ENCODE measurements at regions not wholly inside any gene's neighbourhood (a gene's known extent, or its start where the extent isn't known, plus 50 kb on each side); places are given as distances from the start of the nearest gene placed in this dataset.
"Not testable (repeated sequence)": the region's sequence is repeated elsewhere in the genome, so short reads cannot be mapped to it uniquely, and the experiment has no call there.

GRCh38 chr6:9783567-9783966 lies 631.3 kb downstream of the TFAP2A start:
- POLR2A ChIA-PET: no interaction called here
- CTCF ChIA-PET: no interaction called here
- H3K9me3 Mint-ChIP-seq: no peaks in the 10 kb centered on the region

GRCh38 chr6:9766240-9766915 lies 648.5 kb downstream of the TFAP2A start:
- ChIA-PET CTCF (interaction anchor here (1.7 kb wide), 1 partner anchor 9 kb away, joined by 4 read pairs; no protein-coding TSS in a partner anchor), POLR2A (no interaction called here)
- no peak overlapping the region for H3K4me3 Mint-ChIP-seq
- H3K9me3 Mint-ChIP-seq: peaks cover 4% of the 10 kb centered on the region
- no peak for DNase-seq
- no peaks in the 10 kb centered on the region for H3K4me1 Mint-ChIP-seq
- H3K27me3 Mint-ChIP-seq: no peaks in the 10 kb centered on the region
- H3K27ac Mint-ChIP-seq: no peak overlapping the region
- H3K36me3 Mint-ChIP-seq (ENCODE audit: low read depth): no peaks in the 10 kb centered on the region

More at GRCh38 chr6:9783567-9783966, 631.3 kb downstream of the TFAP2A start:
- Mint-ChIP-seq H3K4me3 (no peak overlapping the region), H3K36me3 (ENCODE audit: low read depth) (no peaks in the 10 kb centered on the region), H3K4me1 (no peaks in the 10 kb centered on the region), H3K27ac (no peak overlapping the region), H3K27me3 (no peaks in the 10 kb centered on the region)
- DNase-seq: no peak

- ChIA-PET POLR2A (no interaction called here), CTCF (no interaction called here)
- no peaks in the 10 kb centered on the region for H3K36me3 Mint-ChIP-seq (ENCODE audit: low read depth)
- H3K4me1 Mint-ChIP-seq: no peaks in the 10 kb centered on the region
- H3K9me3 Mint-ChIP-seq: no peaks in the 10 kb centered on the region
- no peak overlapping the region for H3K4me3 Mint-ChIP-seq
- no peaks in the 10 kb centered on the region for H3K27me3 Mint-ChIP-seq
- DNase-seq: no peak
- no peak overlapping the region for H3K27ac Mint-ChIP-seq
Measured at GRCh38 chr6:9761220-9761619, 653.7 kb downstream of the TFAP2A start.

GRCh38 chr6:9754515-9754914 lies 660.4 kb downstream of the TFAP2A start:
- Mint-ChIP-seq H3K27ac (no peak overlapping the region), H3K4me3 (no peak overlapping the region), H3K27me3 (no peaks in the 10 kb centered on the region), H3K4me1 (no peaks in the 10 kb centered on the region), H3K9me3 (peaks cover 3% of the 10 kb centered on the region), H3K36me3 (ENCODE audit: low read depth) (no peaks in the 10 kb centered on the region)
- CTCF ChIA-PET: no interaction called here
- no peak for DNase-seq
- POLR2A ChIA-PET: no interaction called here

GRCh38 chr6:9745966-9746365 lies 668.9 kb downstream of the TFAP2A start:
- CTCF ChIA-PET: no interaction called here
- H3K27me3 Mint-ChIP-seq: no peaks in the 10 kb centered on the region
- H3K4me3 Mint-ChIP-seq: no peak overlapping the region

GRCh38 chr6:9745476-9745875 lies 669.4 kb downstream of the TFAP2A start:
- Mint-ChIP-seq H3K4me3 (no peak overlapping the region), H3K4me1 (no peaks in the 10 kb centered on the region), H3K9me3 (peaks cover 3% of the 10 kb centered on the region), H3K27ac (no peak overlapping the region), H3K36me3 (ENCODE audit: low read depth) (no peaks in the 10 kb centered on the region), H3K27me3 (no peaks in the 10 kb centered on the region)
- POLR2A ChIA-PET: no interaction called here
- CTCF ChIA-PET: no interaction called here
- no peak for DNase-seq

More at GRCh38 chr6:9745966-9746365, 668.9 kb downstream of the TFAP2A start:
- Mint-ChIP-seq H3K27ac (no peak overlapping the region), H3K9me3 (peaks cover 3% of the 10 kb centered on the region), H3K4me1 (no peaks in the 10 kb centered on the region), H3K36me3 (ENCODE audit: low read depth) (no peaks in the 10 kb centered on the region)
- POLR2A ChIA-PET: no interaction called here
- DNase-seq: no peak

GRCh38 chr6:9744119-9744518 lies 670.8 kb downstream of the TFAP2A start:
- ChIA-PET POLR2A (no interaction called here), CTCF (no interaction called here)
- Mint-ChIP-seq H3K9me3 (peaks cover 3% of the 10 kb centered on the region), H3K36me3 (ENCODE audit: low read depth) (no peaks in the 10 kb centered on the region), H3K4me1 (no peaks in the 10 kb centered on the region), H3K4me3 (no peak overlapping the region), H3K27ac (no peak overlapping the region), H3K27me3 (no peaks in the 10 kb centered on the region)
- DNase-seq: no peak

- Mint-ChIP-seq H3K4me3 (no peak overlapping the region), H3K9me3 (peaks cover 6% of the 10 kb centered on the region), H3K36me3 (ENCODE audit: low read depth) (no peaks in the 10 kb centered on the region), H3K27ac (no peak overlapping the region), H3K27me3 (no peaks in the 10 kb centered on the region), H3K4me1 (no peaks in the 10 kb centered on the region)
- POLR2A ChIA-PET: no interaction called here
- CTCF ChIA-PET: no interaction called here
- DNase-seq: no peak
Measured at GRCh38 chr6:9732056-9732455, 682.8 kb downstream of the TFAP2A start.

GRCh38 chr6:9725776-9726175 lies 689.1 kb downstream of the TFAP2A start:
- H3K27me3 Mint-ChIP-seq; H3K36me3 Mint-ChIP-seq (ENCODE audit: low read depth); DNase-seq; H3K27ac Mint-ChIP-seq; H3K9me3 Mint-ChIP-seq; H3K4me1 Mint-ChIP-seq; POLR2A ChIA-PET; CTCF ChIA-PET; H3K4me3 Mint-ChIP-seq: not testable (repeated sequence)

GRCh38 chr6:9717568-9717967 lies 697.3 kb downstream of the TFAP2A start:
- DNase-seq: no peak
- H3K36me3 Mint-ChIP-seq (ENCODE audit: low read depth): no peaks in the 10 kb centered on the region
- no peak overlapping the region for H3K4me3 Mint-ChIP-seq
- H3K27me3 Mint-ChIP-seq: no peaks in the 10 kb centered on the region
- POLR2A ChIA-PET: no interaction called here
- H3K4me1 Mint-ChIP-seq: no peaks in the 10 kb centered on the region
- H3K27ac Mint-ChIP-seq: no peak overlapping the region
- no peaks in the 10 kb centered on the region for H3K9me3 Mint-ChIP-seq
- CTCF ChIA-PET: no interaction called here

GRCh38 chr6:9711365-9711764 lies 703.5 kb downstream of the TFAP2A start:
- Mint-ChIP-seq H3K27me3 (no peaks in the 10 kb centered on the region), H3K36me3 (ENCODE audit: low read depth) (no peaks in the 10 kb centered on the region), H3K27ac (no peak overlapping the region), H3K4me1 (no peaks in the 10 kb centered on the region), H3K9me3 (no peaks in the 10 kb centered on the region), H3K4me3 (no peak overlapping the region)
- ChIA-PET CTCF (no interaction called here), POLR2A (no interaction called here)
- no peak for DNase-seq

- no peak for DNase-seq
- H3K27me3 Mint-ChIP-seq: no peaks in the 10 kb centered on the region
- H3K4me1 Mint-ChIP-seq: no peaks in the 10 kb centered on the region
- ChIA-PET POLR2A (no interaction called here), CTCF (no interaction called here)
- no peaks in the 10 kb centered on the region for H3K9me3 Mint-ChIP-seq
- H3K27ac Mint-ChIP-seq: no peak overlapping the region
- no peak overlapping the region for H3K4me3 Mint-ChIP-seq
- no peaks in the 10 kb centered on the region for H3K36me3 Mint-ChIP-seq (ENCODE audit: low read depth)
Measured at GRCh38 chr6:9710574-9710973, 704.3 kb downstream of the TFAP2A start.

- no peaks in the 10 kb centered on the region for H3K27me3 Mint-ChIP-seq
- H3K4me3 Mint-ChIP-seq: no peak overlapping the region
- CTCF ChIA-PET: no interaction called here
- POLR2A ChIA-PET: no interaction called here
- H3K36me3 Mint-ChIP-seq (ENCODE audit: low read depth): no peaks in the 10 kb centered on the region
- H3K27ac Mint-ChIP-seq: no peak overlapping the region
- H3K4me1 Mint-ChIP-seq: no peaks in the 10 kb centered on the region
- DNase-seq: no peak
- no peaks in the 10 kb centered on the region for H3K9me3 Mint-ChIP-seq
Measured at GRCh38 chr6:9708600-9708999, 706.3 kb downstream of the TFAP2A start.

GRCh38 chr6:9704989-9705388 lies 709.9 kb downstream of the TFAP2A start:
- no peaks in the 10 kb centered on the region for H3K36me3 Mint-ChIP-seq (ENCODE audit: low read depth)
- H3K4me1 Mint-ChIP-seq: no peaks in the 10 kb centered on the region
- no peak for DNase-seq
- ChIA-PET CTCF (no interaction called here), POLR2A (no interaction called here)
- H3K9me3 Mint-ChIP-seq: no peaks in the 10 kb centered on the region
- no peaks in the 10 kb centered on the region for H3K27me3 Mint-ChIP-seq
- no peak overlapping the region for H3K4me3 Mint-ChIP-seq
- no peak overlapping the region for H3K27ac Mint-ChIP-seq

All from activated CD4-positive, alpha-beta T cell treated with anti-CD3 and anti-CD28 coated beads, Interleukin-2, amount 10 ng/mL, durations not matched to agents 7 days and 5 days (primary cell).